ENCODE measurements at regions not wholly inside any gene's neighbourhood (a gene's known extent, or its start where the extent isn't known, plus 50 kb on each side); places are given as distances from the start of the nearest gene placed in this dataset.
A peak's percentile ranks its signal among the peaks of the same experiment; 100 is the strongest.

- in situ Hi-C loops (cut with HindIII; ENCODE audit: low pct_unique_long_range_greater_than_20kb, low sequenced_read_pairs), result no loop called here
- TF ChIP-seq JUND (IDR thresholded peaks at IDR 0.05; ENCODE audit: low read depth), result no peak
- DNase-seq (ENCODE audit: low read depth in 1 of 2, low spot score in 1 of 2), result no peak
Observed at GRCh38 chr14:65333943-65334687, 78.4 kb upstream of the FUT8 start.

- DNase-seq (ENCODE audit: low read depth in 1 of 2, low spot score in 1 of 2), result peak in 1 of 2 experiments; percentile 51
- in situ Hi-C loops (cut with HindIII; ENCODE audit: low pct_unique_long_range_greater_than_20kb, low sequenced_read_pairs), result no loop called here
- no peak for TF ChIP-seq JUND (IDR thresholded peaks at IDR 0.05; ENCODE audit: low read depth)
Observed at GRCh38 chr14:65334765-65335410, 77.6 kb upstream of the FUT8 start.

- TF ChIP-seq JUND (IDR thresholded peaks at IDR 0.05; ENCODE audit: low read depth), result no peak
- DNase-seq (ENCODE audit: low read depth in 1 of 2, low spot score in 1 of 2), result no peak
- in situ Hi-C loops (cut with HindIII; ENCODE audit: low pct_unique_long_range_greater_than_20kb, low sequenced_read_pairs), result no loop called here
Observed at GRCh38 chr14:65335411-65335947, 77.1 kb upstream of the FUT8 start.

- no peak for DNase-seq (ENCODE audit: low read depth in 1 of 2, low spot score in 1 of 2)
- TF ChIP-seq JUND (IDR thresholded peaks at IDR 0.05; ENCODE audit: low read depth), result no peak
- in situ Hi-C loops (cut with HindIII; ENCODE audit: low pct_unique_long_range_greater_than_20kb, low sequenced_read_pairs), result no loop called here
Observed at GRCh38 chr14:65336191-65336591, 76.3 kb upstream of the FUT8 start.

GRCh38 chr14:65339866-65340265 lies 72.7 kb upstream of the FUT8 start:
- DNase-seq (ENCODE audit: low read depth in 1 of 2, low spot score in 1 of 2), result no peak
- no peak for TF ChIP-seq JUND (IDR thresholded peaks at IDR 0.05; ENCODE audit: low read depth)
- in situ Hi-C loops (cut with HindIII; ENCODE audit: low pct_unique_long_range_greater_than_20kb, low sequenced_read_pairs), result no loop called here

GRCh38 chr14:65344011-65344410 lies 68.5 kb upstream of the FUT8 start:
- no peak for TF ChIP-seq JUND (IDR thresholded peaks at IDR 0.05; ENCODE audit: low read depth)
- DNase-seq (ENCODE audit: low read depth in 1 of 2, low spot score in 1 of 2), result peak in 1 of 2 experiments; percentile 16
- in situ Hi-C loops (cut with HindIII; ENCODE audit: low pct_unique_long_range_greater_than_20kb, low sequenced_read_pairs), result no loop called here

GRCh38 chr14:65345266-65345665 lies 67.3 kb upstream of the FUT8 start:
- no peak for TF ChIP-seq JUND (IDR thresholded peaks at IDR 0.05; ENCODE audit: low read depth)
- in situ Hi-C loops (cut with HindIII; ENCODE audit: low pct_unique_long_range_greater_than_20kb, low sequenced_read_pairs), result no loop called here

GRCh38 chr14:65346474-65346873 lies 66.1 kb upstream of the FUT8 start:
- DNase-seq (ENCODE audit: low read depth in 1 of 2, low spot score in 1 of 2), result no peak
- in situ Hi-C loops (cut with HindIII; ENCODE audit: low pct_unique_long_range_greater_than_20kb, low sequenced_read_pairs), result no loop called here
- TF ChIP-seq JUND (IDR thresholded peaks at IDR 0.05; ENCODE audit: low read depth), result no peak

More at GRCh38 chr14:65345266-65345665, 67.3 kb upstream of the FUT8 start:
- DNase-seq (ENCODE audit: low read depth in 1 of 2, low spot score in 1 of 2), result peak in 1 of 2 experiments; percentile 75

- DNase-seq (ENCODE audit: low read depth in 1 of 2, low spot score in 1 of 2), result no peak
- TF ChIP-seq JUND (IDR thresholded peaks at IDR 0.05; ENCODE audit: low read depth), result no peak
- in situ Hi-C loops (cut with HindIII; ENCODE audit: low pct_unique_long_range_greater_than_20kb, low sequenced_read_pairs), result no loop called here
Observed at GRCh38 chr14:65346895-65347294, 65.6 kb upstream of the FUT8 start.

GRCh38 chr14:65348137-65348536 lies 64.4 kb upstream of the FUT8 start:
- no peak for DNase-seq (ENCODE audit: low read depth in 1 of 2, low spot score in 1 of 2)
- no peak for TF ChIP-seq JUND (IDR thresholded peaks at IDR 0.05; ENCODE audit: low read depth)
- in situ Hi-C loops (cut with HindIII; ENCODE audit: low pct_unique_long_range_greater_than_20kb, low sequenced_read_pairs), result no loop called here

GRCh38 chr14:65349100-65349499 lies 63.4 kb upstream of the FUT8 start:
- TF ChIP-seq JUND (IDR thresholded peaks at IDR 0.05; ENCODE audit: low read depth), result no peak
- in situ Hi-C loops (cut with HindIII; ENCODE audit: low pct_unique_long_range_greater_than_20kb, low sequenced_read_pairs), result no loop called here
- DNase-seq (ENCODE audit: low read depth in 1 of 2, low spot score in 1 of 2), result no peak

GRCh38 chr14:65351493-65352194 lies 60.9 kb upstream of the FUT8 start:
- in situ Hi-C loops (cut with HindIII; ENCODE audit: low pct_unique_long_range_greater_than_20kb, low sequenced_read_pairs), result no loop called here
- DNase-seq (ENCODE audit: low read depth in 1 of 2, low spot score in 1 of 2), result no peak
- TF ChIP-seq JUND (IDR thresholded peaks at IDR 0.05; ENCODE audit: low read depth), result no peak

Data from T47D (cell line).